IMR-90 (cell line): ENCODE measurements at regions not wholly inside any gene's neighbourhood (a gene's known extent, or its start where the extent isn't known, plus 50 kb on each side); places are given as distances from the start of the nearest gene placed in this dataset.
"Not testable (repeated sequence)": the region's sequence is repeated elsewhere in the genome, so short reads cannot be mapped to it uniquely, and the experiment has no call there.

Source experiments
- ATAC-seq: fragments of 200-7000 bp; cut with Tn5 transposase; 2 replicates; pipeline ENCODE4 v1.9.1; 2020; ENCODE audit warnings: low read depth, mild to moderate bottlenecking, moderate library complexity
- BruUV-seq: library from RNA; stranded (reverse); fragments of 400-500 nt; replicated peaks from 2 replicates; lab custom pipeline; 2021; lab: Mats Ljungman, UMichigan
- CTCF ChIA-PET: fragments of 300-600 bp; formaldehyde crosslinking; extraction: SDS; loops from one replicate; lab custom pipeline; 2021; ENCODE audit warnings: antibody characterized with exemption; lab: Yijun Ruan, JAX
- POLR2A ChIA-PET: fragments of 300-600 bp; sonication (Branson Sonifier 250); formaldehyde crosslinking; loops from one replicate; lab custom pipeline; 2022; ENCODE audit warnings: antibody characterized with exemption; ENCODE audit not compliant: unreplicated experiment; lab: Charles Lee
- DNase-seq: peaks from one replicate; pipeline ENCODE4 v3.0.0; 2013
- H2AFZ ChIP-seq: replicated peaks from 2 replicates; pipeline ENCODE3; 2013; ENCODE audit warnings: low read length, mild to moderate bottlenecking; ENCODE audit not compliant: poor library complexity
- H2AK5ac ChIP-seq: 2 replicates; pipeline ENCODE4 v1.6.1; 2013; ENCODE audit warnings: low read depth, low read length, inconsistent platforms
- H2AK9ac ChIP-seq: replicated peaks from 2 replicates; pipeline ENCODE3; 2013; ENCODE audit warnings: mild to moderate bottlenecking, low read depth, low read length, moderate library complexity; ENCODE audit not compliant: poor library complexity
- H2BK120ac ChIP-seq: 2 replicates; pipeline ENCODE4 v1.6.1; 2013; ENCODE audit warnings: low read depth, low read length, inconsistent platforms
- H2BK15ac ChIP-seq: 3 replicates; pipeline ENCODE4 v1.6.1; 2013; ENCODE audit warnings: low read depth, low read length, inconsistent platforms
- H2BK20ac ChIP-seq: 2 replicates; pipeline ENCODE4 v1.6.1; 2013; ENCODE audit warnings: low read depth, mild to moderate bottlenecking, inconsistent platforms, low read length, moderate library complexity
- H2BK5ac ChIP-seq: 2 replicates; pipeline ENCODE4 v1.6.1; 2013; ENCODE audit warnings: mild to moderate bottlenecking, low read depth, low read length, inconsistent platforms; ENCODE audit not compliant: poor library complexity, severe bottlenecking
- H3K14ac ChIP-seq: replicated peaks from 2 replicates; pipeline ENCODE4 v1.6.1; 2013; ENCODE audit warnings: low read depth, low read length, inconsistent platforms
- H3K18ac ChIP-seq: 2 replicates; pipeline ENCODE4 v1.6.1; 2013; ENCODE audit warnings: low read depth, low read length, control low read depth
- H3K23ac ChIP-seq: 2 replicates; pipeline ENCODE4 v1.6.1; 2013; ENCODE audit warnings: low read depth, low read length, inconsistent platforms
- H3K27ac ChIP-seq: 2 replicates; pipeline ENCODE4 v1.5.1; 2013; ENCODE audit warnings: mild to moderate bottlenecking, control low read depth, low read length; ENCODE audit not compliant: insufficient read depth
- H3K27me3 ChIP-seq: 2 replicates; pipeline ENCODE4 v1.6.1; 2013; ENCODE audit warnings: low read length; ENCODE audit not compliant: control insufficient read depth, insufficient read depth
- H3K36me3 ChIP-seq: 2 replicates; pipeline ENCODE4 v1.6.1; 2013; ENCODE audit warnings: low read length, mixed read lengths; ENCODE audit not compliant: control insufficient read depth, insufficient read depth
- H3K4ac ChIP-seq: 2 replicates; pipeline ENCODE4 v1.6.1; 2013; ENCODE audit warnings: low read depth, low read length, inconsistent platforms
- H3K4me1 ChIP-seq: 2 replicates; pipeline ENCODE4 v1.6.1; 2013; ENCODE audit warnings: low read length, mixed read lengths; ENCODE audit not compliant: control insufficient read depth, insufficient read depth
- H3K4me2 ChIP-seq: 2 replicates; pipeline ENCODE4 v1.6.1; 2013; ENCODE audit warnings: low read depth, mild to moderate bottlenecking, control low read depth, low read length, moderate library complexity
- H3K4me3 ChIP-seq: 2 replicates; pipeline ENCODE4 v1.5.1; 2013; ENCODE audit warnings: low read depth, mild to moderate bottlenecking, control low read depth, low read length, moderate library complexity; ENCODE audit not compliant: insufficient read depth
- H3K56ac ChIP-seq: 2 replicates; pipeline ENCODE4 v1.6.1; 2013; ENCODE audit warnings: low read length, inconsistent platforms; ENCODE audit not compliant: insufficient read depth; ENCODE audit errors: extremely low read depth
- H3K79me1 ChIP-seq, 2 experiments: 2 replicates each; pipeline ENCODE4 v1.6.1; 2013; ENCODE audit warnings: low read length in 2 of 2, inconsistent platforms in 1 of 2, low read depth in 1 of 2
- H3K9ac ChIP-seq: 2 replicates; pipeline ENCODE4 v1.6.1; 2013; ENCODE audit warnings: low read depth, low read length, control low read depth
- H3K9me1 ChIP-seq: 2 replicates; pipeline ENCODE4 v1.6.1; 2013; ENCODE audit warnings: low read length, inconsistent platforms; ENCODE audit not compliant: insufficient read depth
- H3K9me3 ChIP-seq: 2 replicates; pipeline ENCODE4 v1.6.1; 2013; ENCODE audit warnings: low read length; ENCODE audit not compliant: control insufficient read depth, insufficient read depth
- H4K20me1 ChIP-seq: 2 replicates; pipeline ENCODE4 v1.6.1; 2013; ENCODE audit warnings: low read length, inconsistent platforms; ENCODE audit not compliant: insufficient read depth
- H4K5ac ChIP-seq: 2 replicates; pipeline ENCODE4 v1.6.1; 2013; ENCODE audit warnings: mild to moderate bottlenecking, low read depth, low read length, control low read depth
- H4K8ac ChIP-seq, 2 experiments: 2 replicates each; pipeline ENCODE4 v1.6.1; 2013; ENCODE audit warnings: low read depth in 2 of 2, low read length in 2 of 2, control low read depth in 1 of 2, inconsistent platforms in 1 of 2
- H4K91ac ChIP-seq: 2 replicates; pipeline ENCODE4 v1.6.1; 2013; ENCODE audit warnings: low read depth, low read length, inconsistent platforms; ENCODE audit not compliant: insufficient read depth
- WGBS, 2 experiments: methylation state at CpG; one replicate each; pipeline versions ENCODE4 v1.1.5 to v1.1.7; 2013; ENCODE audit warnings: missing lambda C conversion rate in 2 of 2; ENCODE audit not compliant: insufficient read length in 1 of 2; ENCODE audit errors: extremely low coverage in 2 of 2; 5-methylcytosine and 5-hydroxymethylcytosine counted together
- dilution Hi-C: fragments of 300-500 bp; cut with HindIII; formaldehyde crosslinking; loops from one replicate; pipeline ENCODE4 v1.14.3; 2018; ENCODE audit warnings: low sequenced_read_pairs; ENCODE audit not compliant: unreplicated experiment
- in situ Hi-C: fragments of 300-500 bp; cut with MboI; formaldehyde crosslinking; loops from 3 replicates; pipeline ENCODE4 v1.14.3; 2019; ENCODE audit warnings: low sequenced_read_pairs, inconsistent platforms, mixed read lengths
- intact Hi-C: fragments of 100-400 bp; cut with micrococcal nuclease; formaldehyde crosslinking; loops from 2 replicates; pipeline ENCODE4 v1.10.0; 2022

- H4K8ac ChIP-seq, H3K27ac ChIP-seq, H4K20me1 ChIP-seq, in situ Hi-C loops, BruUV-seq, H3K27me3 ChIP-seq, H2BK120ac ChIP-seq, H3K4me1 ChIP-seq, H3K36me3 ChIP-seq, H3K9me3 ChIP-seq, H3K56ac ChIP-seq, H3K4me3 ChIP-seq, H3K4ac ChIP-seq, H2BK15ac ChIP-seq, H4K5ac ChIP-seq, H4K91ac ChIP-seq, H2AK5ac ChIP-seq, CTCF ChIA-PET, H3K79me1 ChIP-seq, H3K18ac ChIP-seq, ATAC-seq, DNase-seq, dilution Hi-C loops, H2BK20ac ChIP-seq, H2AFZ ChIP-seq, H3K14ac ChIP-seq, intact Hi-C loops, POLR2A ChIA-PET, H3K9me1 ChIP-seq, H3K4me2 ChIP-seq, H3K23ac ChIP-seq, H2AK9ac ChIP-seq, H2BK5ac ChIP-seq, H3K9ac ChIP-seq: not testable (repeated sequence)
- WGBS, 2 experiments: no CpG with 5 or more reads among the region's 5 CpGs
Observed at GRCh38 chr6:2302482-2302881, 57.1 kb upstream of the GMDS start.
